HepG2 (cell line): ENCODE measurements at regions not wholly inside any gene's neighbourhood (a gene's known extent, or its start where the extent isn't known, plus 50 kb on each side); places are given as distances from the start of the nearest gene placed in this dataset.

Experiments used
- ATAC-seq: fragments of 200-7000 bp; cut with Tn5 transposase; 3 replicates; pipeline ENCODE4 v1.9.1; 2020; ENCODE audit warnings: mild to moderate bottlenecking, moderate library complexity
- BruUV-seq: library from RNA; stranded (reverse); fragments of 400-500 nt; replicated peaks from 2 replicates; lab custom pipeline; 2021; lab: Mats Ljungman, UMichigan
- CTCF ChIA-PET: fragments of 300-600 bp; formaldehyde crosslinking; extraction: SDS; loops from one replicate; lab custom pipeline; 2021; ENCODE audit warnings: low total read pairs, inconsistent platforms, low intra/inter-chr PET ratio; lab: Yijun Ruan, JAX
- POLR2A ChIA-PET: fragments of 350-600 bp; sonication (Branson Sonifier 250); formaldehyde crosslinking; loops from one replicate; lab custom pipeline; 2020; ENCODE audit warnings: antibody characterized with exemption, inconsistent platforms; lab: Yijun Ruan, JAX
- DNase-seq: peaks from one replicate; pipeline ENCODE4 v3.0.0-alpha.2; 2015; ENCODE audit warnings: low spot score
- FAIRE-seq: peaks from 3 replicates; lab custom pipeline; 2011; peaks lifted over from hg19 to GRCh38; lab: Jason Lieb, UNC
- H2AFZ ChIP-seq: one replicate; pipeline ENCODE4 v1.6.1; 2011; ENCODE audit warnings: low read length, inconsistent platforms
- H3K27ac ChIP-seq: fragments of 300-600 bp; 3 replicates; pipeline ENCODE4 v1.8.0; 2011; ENCODE audit warnings: mixed run types, mild to moderate bottlenecking, mixed read lengths, low read length, inconsistent platforms; ENCODE audit not compliant: insufficient read depth; ENCODE audit errors: extremely low read length
- H3K27me3 ChIP-seq, 2 experiments: fragments of 200-600 bp in 1 of 2; 2 replicates in 1 of 2; 3 replicates in 1 of 2; pipeline versions ENCODE4 v1.6.0 to v1.8.0; 2011; ENCODE audit warnings: low read length in 2 of 2, mild to moderate bottlenecking in 2 of 2, moderate library complexity in 2 of 2, inconsistent platforms in 1 of 2; ENCODE audit not compliant: insufficient read depth in 2 of 2, control insufficient read depth in 1 of 2
- H3K36me3 ChIP-seq, 2 experiments: fragments of 200-600 bp in 1 of 2; replicated peaks in 1 of 2; 2 replicates in 1 of 2; 3 replicates in 1 of 2; pipeline versions ENCODE4 v1.5.1 to v1.8.0; 2011; ENCODE audit warnings: low read length in 2 of 2, inconsistent platforms in 1 of 2; ENCODE audit not compliant: insufficient read depth in 2 of 2, control insufficient read depth in 1 of 2
- H3K4me1 ChIP-seq: 2 replicates; pipeline ENCODE4 v1.5.1; 2012; ENCODE audit warnings: low read length, inconsistent platforms; ENCODE audit not compliant: insufficient read depth
- H3K4me2 ChIP-seq: 2 replicates; pipeline ENCODE4 v1.6.0; 2011; ENCODE audit warnings: low read depth, low read length, inconsistent platforms
- H3K4me3 ChIP-seq, 3 experiments: fragments of 200-600 bp in 1 of 3; sonication (generic), shearing (Covaris generic) in 1 of 3; replicated peaks in 1 of 3; 2 replicates each; pipeline ENCODE4 v1.5.1; 2011 to 2016; ENCODE audit warnings: low read length in 3 of 3, inconsistent platforms in 2 of 3, low read depth in 2 of 3, mild to moderate bottlenecking in 2 of 3, control low read depth in 1 of 3, mixed read lengths in 1 of 3; ENCODE audit not compliant: insufficient read depth in 1 of 3
- H3K79me2 ChIP-seq: one replicate; pipeline ENCODE4 v1.6.1; 2011; ENCODE audit warnings: low read length, inconsistent platforms; ENCODE audit not compliant: insufficient read depth
- H3K9ac ChIP-seq: 2 replicates; pipeline ENCODE4 v1.6.0; 2011; ENCODE audit warnings: mild to moderate bottlenecking, low read depth, low read length, inconsistent platforms; ENCODE audit not compliant: insufficient read depth
- H3K9me3 ChIP-seq: 2 replicates; pipeline ENCODE4 v1.5.1; 2012; ENCODE audit warnings: mild to moderate bottlenecking, low read length
- H4K20me1 ChIP-seq: 2 replicates; pipeline ENCODE4 v1.6.0; 2011; ENCODE audit warnings: inconsistent platforms, mild to moderate bottlenecking, low read length, moderate library complexity; ENCODE audit not compliant: insufficient read depth
- ATM ChIP-seq: fragments of 450-650 bp; IDR thresholded peaks from 2 replicates; pipeline ENCODE4 v1.7.1; 2017; ENCODE audit warnings: mild to moderate bottlenecking, borderline replicate concordance
- ELF4 ChIP-seq: sonication (generic); formaldehyde crosslinking; IDR thresholded peaks from 2 replicates; pipeline ENCODE4 v1.5.0; 2020; ENCODE audit warnings: missing genetic modification reagents, mild to moderate bottlenecking, moderate library complexity, borderline replicate concordance
- FOSL1 ChIP-seq: sonication (generic); formaldehyde crosslinking; IDR thresholded peaks from 2 replicates; pipeline ENCODE4 v1.9.0; 2021; ENCODE audit warnings: missing genetic modification reagents, borderline replicate concordance
- HMGXB4 ChIP-seq, 2 experiments: sonication (generic) in 1 of 2; formaldehyde crosslinking in 1 of 2; IDR thresholded peaks; 2 replicates each; pipeline versions ENCODE4 v1.4.0 to v1.6.1; 2018 to 2020; ENCODE audit warnings: missing genetic modification reagents in 2 of 2, borderline replicate concordance in 1 of 2, low read depth in 1 of 2, mild to moderate bottlenecking in 1 of 2, missing biosample characterization in 1 of 2
- HNF1A ChIP-seq, 2 experiments: sonication (generic) in 1 of 2; formaldehyde crosslinking in 1 of 2; IDR thresholded peaks; 2 replicates each; pipeline versions ENCODE4 v1.4.0 to v1.6.1; 2016 to 2020; ENCODE audit warnings: borderline replicate concordance in 1 of 2, low read depth in 1 of 2, mild to moderate bottlenecking in 1 of 2, missing genetic modification reagents in 1 of 2
- POLR2G ChIP-seq: fragments of 200-400 bp; formaldehyde crosslinking; IDR thresholded peaks from 2 replicates; pipeline ENCODE4 v1.6.1; 2018; ENCODE audit warnings: mild to moderate bottlenecking, low read depth, low read length, moderate library complexity
- SP1 ChIP-seq, 2 experiments: fragments of 450-650 bp in 1 of 2; sonication (generic) in 1 of 2; formaldehyde crosslinking in 1 of 2; IDR thresholded peaks; 2 replicates each; pipeline versions ENCODE4 v1.4.0 to v1.6.1; 2016 to 2020; ENCODE audit warnings: missing genetic modification reagents in 1 of 2
- SRSF1 ChIP-seq: fragments of 200-400 bp; formaldehyde crosslinking; optimal IDR thresholded peaks from 2 replicates; pipeline ENCODE3; 2017; ENCODE audit warnings: mild to moderate bottlenecking, low read depth, low read length, moderate library complexity
- ZC3H4 ChIP-seq: sonication (generic); formaldehyde crosslinking; IDR thresholded peaks from 2 replicates; pipeline ENCODE4 v1.4.0; 2020; ENCODE audit warnings: missing genetic modification reagents, borderline replicate concordance
- ZNF562 ChIP-seq: sonication (generic); formaldehyde crosslinking; IDR thresholded peaks from 2 replicates; pipeline ENCODE4 v1.8.0; 2022; ENCODE audit warnings: missing genetic modification reagents, borderline replicate concordance
- ZNF670 ChIP-seq: sonication (generic); formaldehyde crosslinking; IDR thresholded peaks from 2 replicates; pipeline ENCODE4 v1.8.0; 2022; ENCODE audit warnings: mild to moderate bottlenecking, missing genetic modification reagents, borderline replicate concordance
- WGBS: methylation state at CpG from one replicate; pipeline ENCODE4 v1.1.6; 2017; ENCODE audit warnings: low lambda C conversion rate; 5-methylcytosine and 5-hydroxymethylcytosine counted together
- in situ Hi-C: cut with HindIII; loops from 2 replicates; pipeline ENCODE4 v1.10.0; 2017; ENCODE audit warnings: low pct_unique_long_range_greater_than_20kb; ENCODE audit not compliant: extremely low pct_ligation_motif_present
- intact Hi-C: fragments of 100-400 bp; cut with micrococcal nuclease; formaldehyde crosslinking; loops from one replicate; pipeline ENCODE4 v1.10.0; 2022; ENCODE audit not compliant: unreplicated experiment
- TF ChIP-seq, protein P1 (sequence below), 2 experiments: fragments of 450-650 bp in 1 of 2; sonication (generic) in 1 of 2; formaldehyde crosslinking; IDR thresholded peaks; 2 replicates each; pipeline versions ENCODE4 v1.5.0 to v1.8.0; 2020 to 2022; ENCODE audit warnings: mild to moderate bottlenecking in 1 of 2, missing genetic modification reagents in 1 of 2
- TF ChIP-seq, protein P2 (sequence below): fragments of 450-650 bp; IDR thresholded peaks from 2 replicates; pipeline ENCODE4 v1.6.1; 2017; ENCODE audit warnings: mild to moderate bottlenecking

GRCh38 chr13:21945195-21945594, 274.3 kb downstream of the FGF9 start:
- peaks cover 43% of the 10 kb centered on the region for H3K9me3 ChIP-seq
- TF ChIP-seq, protein P1, sequence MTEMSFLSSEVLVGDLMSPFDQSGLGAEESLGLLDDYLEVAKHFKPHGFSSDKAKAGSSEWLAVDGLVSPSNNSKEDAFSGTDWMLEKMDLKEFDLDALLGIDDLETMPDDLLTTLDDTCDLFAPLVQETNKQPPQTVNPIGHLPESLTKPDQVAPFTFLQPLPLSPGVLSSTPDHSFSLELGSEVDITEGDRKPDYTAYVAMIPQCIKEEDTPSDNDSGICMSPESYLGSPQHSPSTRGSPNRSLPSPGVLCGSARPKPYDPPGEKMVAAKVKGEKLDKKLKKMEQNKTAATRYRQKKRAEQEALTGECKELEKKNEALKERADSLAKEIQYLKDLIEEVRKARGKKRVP (CRISPR knock-in tag; IDR thresholded peaks at IDR 0.05): no peak
- TF ChIP-seq ATM (no peak), ZC3H4 (CRISPR knock-in tag) (no peak), POLR2G (no peak), ZNF562 (CRISPR knock-in tag) (no peak), ZNF670 (CRISPR knock-in tag) (no peak), FOSL1 (CRISPR knock-in tag) (no peak), SP1 (IDR thresholded peaks at IDR 0.05) (no peak), SP1 (CRISPR knock-in tag; IDR thresholded peaks at IDR 0.05) (no peak), ELF4 (CRISPR knock-in tag) (no peak), SRSF1 (no peak), HMGXB4 (CRISPR knock-in tag; IDR thresholded peaks at IDR 0.05; ENCODE audit: borderline replicate concordance in 1 of 2, low read depth in 1 of 2) (no peak), HNF1A (IDR thresholded peaks at IDR 0.05; ENCODE audit: low read depth) (no peak), HNF1A (CRISPR knock-in tag; IDR thresholded peaks at IDR 0.05; ENCODE audit: borderline replicate concordance) (no peak)
- TF ChIP-seq, protein P2, sequence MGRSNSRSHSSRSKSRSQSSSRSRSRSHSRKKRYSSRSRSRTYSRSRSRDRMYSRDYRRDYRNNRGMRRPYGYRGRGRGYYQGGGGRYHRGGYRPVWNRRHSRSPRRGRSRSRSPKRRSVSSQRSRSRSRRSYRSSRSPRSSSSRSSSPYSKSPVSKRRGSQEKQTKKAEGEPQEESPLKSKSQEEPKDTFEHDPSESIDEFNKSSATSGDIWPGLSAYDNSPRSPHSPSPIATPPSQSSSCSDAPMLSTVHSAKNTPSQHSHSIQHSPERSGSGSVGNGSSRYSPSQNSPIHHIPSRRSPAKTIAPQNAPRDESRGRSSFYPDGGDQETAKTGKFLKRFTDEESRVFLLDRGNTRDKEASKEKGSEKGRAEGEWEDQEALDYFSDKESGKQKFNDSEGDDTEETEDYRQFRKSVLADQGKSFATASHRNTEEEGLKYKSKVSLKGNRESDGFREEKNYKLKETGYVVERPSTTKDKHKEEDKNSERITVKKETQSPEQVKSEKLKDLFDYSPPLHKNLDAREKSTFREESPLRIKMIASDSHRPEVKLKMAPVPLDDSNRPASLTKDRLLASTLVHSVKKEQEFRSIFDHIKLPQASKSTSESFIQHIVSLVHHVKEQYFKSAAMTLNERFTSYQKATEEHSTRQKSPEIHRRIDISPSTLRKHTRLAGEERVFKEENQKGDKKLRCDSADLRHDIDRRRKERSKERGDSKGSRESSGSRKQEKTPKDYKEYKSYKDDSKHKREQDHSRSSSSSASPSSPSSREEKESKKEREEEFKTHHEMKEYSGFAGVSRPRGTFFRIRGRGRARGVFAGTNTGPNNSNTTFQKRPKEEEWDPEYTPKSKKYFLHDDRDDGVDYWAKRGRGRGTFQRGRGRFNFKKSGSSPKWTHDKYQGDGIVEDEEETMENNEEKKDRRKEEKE: no peak
- TF ChIP-seq, all 625 proteins: peak for 0
- Histone ChIP-seq H3K27me3 (no peaks in the 10 kb centered on the region; a peak in 1 of 5 replicates), H3K4me1 (no peaks in the 10 kb centered on the region), H3K79me2 (no peaks in the 10 kb centered on the region), H3K4me2 (no peak overlapping the region), H3K27ac (no peak overlapping the region), H2AFZ (no peak overlapping the region), H3K4me3 (no peak overlapping the region), H3K36me3 (no peaks in the 10 kb centered on the region), H3K9ac (no peak overlapping the region), H4K20me1 (no peaks in the 10 kb centered on the region)
- ChIA-PET CTCF (no interaction called here), POLR2A (no interaction called here)
- no peak for ATAC-seq
- in situ Hi-C loops (no loop called here), intact Hi-C loops (no loop called here)
- FAIRE-seq: no peak
- DNase-seq: no peak
- 16% methylated on average over 3 of the region's 3 CpGs for WGBS
- BruUV-seq: no TSS peak
